CD14-positive monocyte (primary cell): ENCODE measurements at regions not wholly inside any gene's neighbourhood (a gene's known extent, or its start where the extent isn't known, plus 50 kb on each side); places are given as distances from the start of the nearest gene placed in this dataset.

ENCODE experiments used
- DNase-seq, 3 donors: peaks; one replicate each; pipeline ENCODE4 v3.0.0-alpha.2; 2011 to 2022
- H2AFZ ChIP-seq: 2 replicates; pipeline ENCODE4 v1.6.0; 2012; ENCODE audit warnings: mild to moderate bottlenecking, low read depth, low read length, inconsistent platforms; ENCODE audit not compliant: insufficient read depth, poor library complexity, severe bottlenecking
- H3K27ac ChIP-seq, 2 donors: 1 replicate in 1 of 2; 2 replicates in 1 of 2; pipeline ENCODE4 v1.5.1; 2012 to 2013; ENCODE audit warnings: low read length in 2 of 2, control low read depth in 1 of 2, inconsistent platforms in 1 of 2, low read depth in 1 of 2, mild to moderate bottlenecking in 1 of 2
- H3K27me3 ChIP-seq, 2 donors: one replicate each; pipeline versions ENCODE4 v1.6.0 to v1.6.1; 2011 to 2013; ENCODE audit warnings: low read length in 2 of 2; ENCODE audit not compliant: control insufficient read depth in 2 of 2, insufficient read depth in 2 of 2
- H3K36me3 ChIP-seq, 2 donors: replicated peaks in 1 of 2; 1 replicate in 1 of 2; 2 replicates in 1 of 2; pipeline versions ENCODE4 v1.5.1 to v1.6.1; 2012 to 2013; ENCODE audit warnings: low read length in 2 of 2, control low read depth in 1 of 2, inconsistent platforms in 1 of 2, mild to moderate bottlenecking in 1 of 2; ENCODE audit not compliant: insufficient read depth in 2 of 2, control insufficient read depth in 1 of 2
- H3K4me1 ChIP-seq, 2 donors: 1 replicate in 1 of 2; 2 replicates in 1 of 2; pipeline versions ENCODE4 v1.5.1 to v1.6.1; 2012 to 2013; ENCODE audit warnings: low read length in 2 of 2, control low read depth in 1 of 2, inconsistent platforms in 1 of 2, mild to moderate bottlenecking in 1 of 2, moderate library complexity in 1 of 2; ENCODE audit not compliant: insufficient read depth in 2 of 2, control insufficient read depth in 1 of 2
- H3K4me2 ChIP-seq: replicated peaks from 2 replicates; pipeline ENCODE3; 2012; ENCODE audit warnings: low read length, moderate library complexity, mild to moderate bottlenecking; ENCODE audit not compliant: poor library complexity, severe bottlenecking; ENCODE audit errors: extremely low read depth
- H3K4me3 ChIP-seq, 3 experiments: fragments of 200-600 bp in 1 of 3; sonication (generic) in 1 of 3; replicated peaks in 1 of 3; 1 replicate in 2 of 3; 2 replicates in 1 of 3; pipeline ENCODE4 v1.5.1; 2011 to 2013; ENCODE audit warnings: low read length in 3 of 3, mild to moderate bottlenecking in 3 of 3, control low read depth in 2 of 3, low read depth in 2 of 3, inconsistent platforms in 1 of 3, moderate library complexity in 1 of 3
- H3K79me2 ChIP-seq: 2 replicates; pipeline ENCODE4 v1.6.0; 2012; ENCODE audit warnings: mild to moderate bottlenecking, control low read depth, inconsistent platforms, low read length, moderate library complexity; ENCODE audit not compliant: insufficient read depth
- H3K9ac ChIP-seq: 2 replicates; pipeline ENCODE4 v1.6.0; 2017; ENCODE audit warnings: low read length, mild to moderate bottlenecking; ENCODE audit not compliant: insufficient read depth, poor library complexity, severe bottlenecking
- H3K9me3 ChIP-seq, 2 donors: replicated peaks in 1 of 2; 1 replicate in 1 of 2; 2 replicates in 1 of 2; pipeline versions ENCODE4 v1.5.1 to v1.6.1; 2012 to 2013; ENCODE audit warnings: low read length in 2 of 2, control low read depth in 1 of 2; ENCODE audit not compliant: control insufficient read depth in 1 of 2, insufficient read depth in 1 of 2
- H4K20me1 ChIP-seq: 2 replicates; pipeline ENCODE4 v1.6.0; 2012; ENCODE audit warnings: mild to moderate bottlenecking, low read length, control low read depth, moderate library complexity; ENCODE audit not compliant: insufficient read depth
- H3K27ac Mint-ChIP-seq, 7 donors: one replicate each; pipeline ENCODE4 v1.8.0; 2020; ENCODE audit warnings: mild to moderate bottlenecking in 7 of 7, mixed read lengths in 7 of 7, moderate library complexity in 6 of 7, inconsistent platforms in 2 of 7
- H3K27me3 Mint-ChIP-seq, 3 donors: one replicate each; pipeline ENCODE4 v1.8.0; 2021 to 2022; ENCODE audit warnings: low read depth in 3 of 3, mild to moderate bottlenecking in 3 of 3, mixed read lengths in 3 of 3, moderate library complexity in 3 of 3, inconsistent platforms in 1 of 3
- H3K36me3 Mint-ChIP-seq, 2 donors: one replicate each; pipeline ENCODE4 v1.8.0; 2020; ENCODE audit warnings: mixed read lengths in 2 of 2, inconsistent platforms in 1 of 2, mild to moderate bottlenecking in 1 of 2
- H3K4me1 Mint-ChIP-seq: one replicate; pipeline ENCODE4 v1.8.0; 2020; ENCODE audit warnings: mild to moderate bottlenecking, mixed read lengths
- H3K4me3 Mint-ChIP-seq, 2 donors: one replicate each; pipeline ENCODE4 v1.8.0; 2020; ENCODE audit warnings: mild to moderate bottlenecking in 2 of 2, mixed read lengths in 2 of 2, moderate library complexity in 1 of 2
- H3K9me3 Mint-ChIP-seq, 7 donors: one replicate each; pipeline ENCODE4 v1.8.0; 2020 to 2022; ENCODE audit warnings: mixed read lengths in 7 of 7, mild to moderate bottlenecking in 6 of 7, moderate library complexity in 6 of 7, inconsistent platforms in 2 of 7
- WGBS: methylation state at CpG from one replicate; pipeline ENCODE4 v1.1.5; 2013; ENCODE audit warnings: missing lambda C conversion rate; ENCODE audit not compliant: insufficient coverage; 5-methylcytosine and 5-hydroxymethylcytosine counted together
- intact Hi-C, 2 donors: fragments of 100-400 bp; cut with micrococcal nuclease; formaldehyde crosslinking; loops; one replicate each; pipeline versions ENCODE4 v1.15.0 to v1.15.1; 2023
- TF ChIP-seq, protein P1 (sequence below): fragments of 200-600 bp; IDR thresholded peaks from one replicate; pipeline ENCODE4 v1.8.0; 2022; ENCODE audit warnings: antibody characterized with exemption, mild to moderate bottlenecking

DNA sequence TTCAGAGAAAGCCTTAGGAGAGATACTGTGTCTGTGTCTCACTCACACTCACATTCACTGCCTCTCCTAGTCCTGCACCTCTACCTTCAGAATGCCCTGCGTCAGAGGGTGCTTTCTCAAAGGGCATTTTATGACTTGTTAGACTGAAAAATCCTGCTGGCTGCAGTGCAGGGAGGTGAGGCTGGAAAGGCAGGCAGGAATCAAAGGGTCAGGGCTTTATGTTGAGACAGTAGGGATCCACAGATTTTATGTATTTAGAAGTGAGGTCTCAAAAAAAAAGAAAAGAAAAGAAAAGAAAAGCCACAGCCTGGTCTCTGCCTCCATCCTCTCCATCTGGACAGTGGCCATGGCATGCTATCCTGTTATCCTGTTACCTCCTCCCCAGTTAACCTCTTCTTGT, 936.0 kb upstream of the SLC10A2 start:
- Histone ChIP-seq H3K4me3 (no peak overlapping the region), H3K27me3 (no peaks in the 10 kb centered on the region), H4K20me1 (no peaks in the 10 kb centered on the region), H3K4me1 (no peaks in the 10 kb centered on the region), H3K4me2 (no peak overlapping the region), H3K36me3 (no peaks in the 10 kb centered on the region), H3K9ac (no peak overlapping the region), H2AFZ (no peak overlapping the region), H3K9me3 (no peaks in the 10 kb centered on the region), H3K27ac (no peak overlapping the region), H3K79me2 (no peaks in the 10 kb centered on the region)
- H3K27ac Mint-ChIP-seq: no peak overlapping the region
- no peaks in the 10 kb centered on the region for H3K27me3 Mint-ChIP-seq
- H3K4me3 Mint-ChIP-seq: no peak overlapping the region
- no CpG with 5 or more reads among the region's 1 CpG for WGBS
- no peak for DNase-seq
- intact Hi-C loops: no loop called here
- H3K9me3 Mint-ChIP-seq: peaks cover 0 to 3% (median 2%) of the 10 kb centered on the region in 7 donors
- H3K4me1 Mint-ChIP-seq: no peaks in the 10 kb centered on the region
- TF ChIP-seq, protein P1, sequence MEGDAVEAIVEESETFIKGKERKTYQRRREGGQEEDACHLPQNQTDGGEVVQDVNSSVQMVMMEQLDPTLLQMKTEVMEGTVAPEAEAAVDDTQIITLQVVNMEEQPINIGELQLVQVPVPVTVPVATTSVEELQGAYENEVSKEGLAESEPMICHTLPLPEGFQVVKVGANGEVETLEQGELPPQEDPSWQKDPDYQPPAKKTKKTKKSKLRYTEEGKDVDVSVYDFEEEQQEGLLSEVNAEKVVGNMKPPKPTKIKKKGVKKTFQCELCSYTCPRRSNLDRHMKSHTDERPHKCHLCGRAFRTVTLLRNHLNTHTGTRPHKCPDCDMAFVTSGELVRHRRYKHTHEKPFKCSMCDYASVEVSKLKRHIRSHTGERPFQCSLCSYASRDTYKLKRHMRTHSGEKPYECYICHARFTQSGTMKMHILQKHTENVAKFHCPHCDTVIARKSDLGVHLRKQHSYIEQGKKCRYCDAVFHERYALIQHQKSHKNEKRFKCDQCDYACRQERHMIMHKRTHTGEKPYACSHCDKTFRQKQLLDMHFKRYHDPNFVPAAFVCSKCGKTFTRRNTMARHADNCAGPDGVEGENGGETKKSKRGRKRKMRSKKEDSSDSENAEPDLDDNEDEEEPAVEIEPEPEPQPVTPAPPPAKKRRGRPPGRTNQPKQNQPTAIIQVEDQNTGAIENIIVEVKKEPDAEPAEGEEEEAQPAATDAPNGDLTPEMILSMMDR: no peak
- H3K36me3 Mint-ChIP-seq: no peaks in the 10 kb centered on the region

DNA sequence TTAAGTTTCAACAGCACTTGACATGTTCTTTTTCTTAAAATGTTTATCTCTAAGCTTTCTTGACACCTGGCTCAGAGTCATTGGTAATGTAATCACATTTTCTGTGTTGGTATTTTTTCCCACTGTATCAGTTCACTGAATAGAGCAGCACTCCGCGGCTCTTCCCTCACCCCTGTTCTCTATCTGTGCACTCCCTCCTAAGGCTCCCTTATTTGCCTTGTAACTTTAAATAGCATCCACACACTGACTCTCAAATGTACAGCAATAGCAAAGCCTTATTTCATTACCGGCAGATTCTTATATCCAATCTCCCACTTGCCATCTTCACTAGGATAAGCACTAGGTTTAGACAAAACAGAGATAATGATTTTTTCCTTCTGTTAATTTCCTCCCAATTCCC, 935.5 kb upstream of the SLC10A2 start:
- H3K27me3 ChIP-seq: no peaks in the 10 kb centered on the region
- TF ChIP-seq, protein P1: no peak
- H3K27ac Mint-ChIP-seq: no peak overlapping the region
- H3K27ac ChIP-seq: no peak overlapping the region
- peaks cover 0 to 3% (median 1%) of the 10 kb centered on the region in 7 donors for H3K9me3 Mint-ChIP-seq
- H3K79me2 ChIP-seq: no peaks in the 10 kb centered on the region
- no peaks in the 10 kb centered on the region for H3K4me1 ChIP-seq
- H3K4me1 Mint-ChIP-seq: no peaks in the 10 kb centered on the region
- no peaks in the 10 kb centered on the region for H3K27me3 Mint-ChIP-seq
- H3K4me2 ChIP-seq: no peak overlapping the region
- H3K9me3 ChIP-seq: no peaks in the 10 kb centered on the region
- no peak overlapping the region for H3K4me3 Mint-ChIP-seq
- no peak for DNase-seq
- no peak overlapping the region for H3K4me3 ChIP-seq
- intact Hi-C loops: no loop called here
- H3K36me3 ChIP-seq: no peaks in the 10 kb centered on the region
- no peak overlapping the region for H3K9ac ChIP-seq
- H3K36me3 Mint-ChIP-seq: no peaks in the 10 kb centered on the region
- no peaks in the 10 kb centered on the region for H4K20me1 ChIP-seq
- H2AFZ ChIP-seq: no peak overlapping the region
- WGBS: 100% methylated on average over 2 of the region's 3 CpGs
